ENCODE measurements at regions not wholly inside any gene's neighbourhood (a gene's known extent, or its start where the extent isn't known, plus 50 kb on each side); places are given as distances from the start of the nearest gene placed in this dataset.

DNA sequence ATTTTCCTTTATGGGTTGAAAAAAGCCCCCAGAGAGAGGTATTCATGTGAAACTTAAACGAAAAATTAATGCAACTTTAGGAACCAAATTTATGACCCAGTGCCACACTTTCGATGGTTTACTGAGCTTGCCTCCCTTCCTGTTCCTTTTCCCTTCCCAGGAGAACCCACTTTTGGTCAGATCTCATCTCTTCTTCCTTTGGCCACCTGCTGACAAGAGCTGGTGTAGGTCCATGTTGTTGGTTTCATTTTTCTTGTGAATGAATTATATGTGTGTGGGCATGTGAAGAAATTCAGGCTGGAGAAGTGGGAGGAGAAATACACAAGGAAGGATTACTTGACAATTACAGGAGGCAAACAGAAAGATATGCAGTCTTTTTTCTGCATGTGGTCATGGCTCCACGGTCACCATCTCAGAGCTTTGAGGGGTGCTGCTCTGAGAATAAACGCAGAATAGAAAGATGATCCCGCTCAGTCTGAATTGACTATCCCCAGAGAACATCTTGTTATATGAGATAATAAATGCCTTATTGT is 111.3 kb upstream of the TCF4 start:
- TF ChIP-seq, protein P1, sequence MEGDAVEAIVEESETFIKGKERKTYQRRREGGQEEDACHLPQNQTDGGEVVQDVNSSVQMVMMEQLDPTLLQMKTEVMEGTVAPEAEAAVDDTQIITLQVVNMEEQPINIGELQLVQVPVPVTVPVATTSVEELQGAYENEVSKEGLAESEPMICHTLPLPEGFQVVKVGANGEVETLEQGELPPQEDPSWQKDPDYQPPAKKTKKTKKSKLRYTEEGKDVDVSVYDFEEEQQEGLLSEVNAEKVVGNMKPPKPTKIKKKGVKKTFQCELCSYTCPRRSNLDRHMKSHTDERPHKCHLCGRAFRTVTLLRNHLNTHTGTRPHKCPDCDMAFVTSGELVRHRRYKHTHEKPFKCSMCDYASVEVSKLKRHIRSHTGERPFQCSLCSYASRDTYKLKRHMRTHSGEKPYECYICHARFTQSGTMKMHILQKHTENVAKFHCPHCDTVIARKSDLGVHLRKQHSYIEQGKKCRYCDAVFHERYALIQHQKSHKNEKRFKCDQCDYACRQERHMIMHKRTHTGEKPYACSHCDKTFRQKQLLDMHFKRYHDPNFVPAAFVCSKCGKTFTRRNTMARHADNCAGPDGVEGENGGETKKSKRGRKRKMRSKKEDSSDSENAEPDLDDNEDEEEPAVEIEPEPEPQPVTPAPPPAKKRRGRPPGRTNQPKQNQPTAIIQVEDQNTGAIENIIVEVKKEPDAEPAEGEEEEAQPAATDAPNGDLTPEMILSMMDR (IDR thresholded peaks at IDR 0.05): no peak
- TF ChIP-seq POLR2A (IDR thresholded peaks at IDR 0.05): no peak
